ENCODE measurements at regions not wholly inside any gene's neighbourhood (a gene's known extent, or its start where the extent isn't known, plus 50 kb on each side); places are given as distances from the start of the nearest gene placed in this dataset.

DNA sequence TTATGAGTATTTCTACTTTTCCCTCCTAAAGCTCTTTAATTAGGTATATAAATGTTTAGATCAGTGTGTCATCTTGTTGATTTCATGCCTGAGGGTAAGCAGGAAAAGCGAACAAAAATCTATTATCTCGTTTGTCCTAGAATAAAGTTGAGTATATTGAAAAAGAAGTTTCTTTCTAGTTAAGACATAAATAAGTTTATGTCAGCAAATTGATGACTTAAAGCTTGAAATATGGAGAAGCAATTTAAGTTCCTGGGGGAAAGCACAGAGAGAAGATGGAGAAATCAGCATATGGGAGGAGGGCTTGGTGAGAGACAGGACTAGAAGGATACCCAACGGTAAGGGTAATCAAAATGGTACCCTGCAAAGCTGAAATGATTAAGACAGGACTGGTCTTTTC lies 813.4 kb downstream of the MTRR start:
- Histone ChIP-seq H3K9me3 (replicated peaks; ENCODE audit: control insufficient read depth, insufficient read depth, low read length) (no peaks in the 10 kb centered on the region), H3K9ac (replicated peaks; ENCODE audit: extremely low read depth, insufficient read depth, low read length) (no peak overlapping the region), H3K27me3 (ENCODE audit: control insufficient read depth in 2 of 2, insufficient read depth in 2 of 2, low read length in 2 of 2) (no peaks in the 10 kb centered on the region), H3K36me3 (ENCODE audit: control insufficient read depth in 2 of 2, extremely low read depth in 1 of 2, insufficient read depth in 2 of 2, low read length in 2 of 2) (no peaks in the 10 kb centered on the region), H4K20me1 (replicated peaks; ENCODE audit: control insufficient read depth, extremely low read depth, insufficient read depth, low read length) (no peaks in the 10 kb centered on the region), H3K4me2 (ENCODE audit: insufficient read depth, low read length) (no peak overlapping the region), H3K4me3 (replicated peaks in 1 of 3; ENCODE audit: insufficient read depth in 1 of 3, low read depth in 1 of 3, low read length in 3 of 3) (no peak overlapping the region), H3K9me1 (replicated peaks; ENCODE audit: control insufficient read depth, extremely low read depth, insufficient read depth, low read length) (no peaks in the 10 kb centered on the region), H3K79me2 (ENCODE audit: control insufficient read depth, insufficient read depth, low read length) (no peaks in the 10 kb centered on the region), H3K27ac (ENCODE audit: insufficient read depth, low read depth, low read length) (no peak overlapping the region), H3K4me1 (ENCODE audit: control insufficient read depth, extremely low read depth, insufficient read depth, low read length) (no peaks in the 10 kb centered on the region), H2AFZ (ENCODE audit: low read depth, low read length) (no peak overlapping the region)
- FAIRE-seq = no peak
- TF ChIP-seq MYC (IDR thresholded peaks at IDR 0.05; ENCODE audit: low read depth, low read length) (no peak), EZH2 (IDR thresholded peaks at IDR 0.05; ENCODE audit: borderline replicate concordance, low read depth, low read length, severe bottlenecking) (no peak), JUN (IDR thresholded peaks at IDR 0.05; ENCODE audit: borderline replicate concordance, insufficient read depth, insufficient read length, low read depth) (no peak)
- TF ChIP-seq, protein P1, sequence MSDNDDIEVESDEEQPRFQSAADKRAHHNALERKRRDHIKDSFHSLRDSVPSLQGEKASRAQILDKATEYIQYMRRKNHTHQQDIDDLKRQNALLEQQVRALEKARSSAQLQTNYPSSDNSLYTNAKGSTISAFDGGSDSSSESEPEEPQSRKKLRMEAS (IDR thresholded peaks at IDR 0.05; ENCODE audit: insufficient read depth, insufficient read length) = no peak
- POLR2A ChIA-PET = no interaction called here
- no peak for DNase-seq (ENCODE audit: low read depth, low spot score)
- CTCF ChIA-PET = no interaction called here
- dilution Hi-C loops (cut with MboI; ENCODE audit: extremely low pct_ligation_motif_present, low sequenced_read_pairs) (no loop called here), intact Hi-C loops (cut with micrococcal nuclease) (no loop called here)
- no TSS peak for BruUV-seq (replicated peaks)

DNA sequence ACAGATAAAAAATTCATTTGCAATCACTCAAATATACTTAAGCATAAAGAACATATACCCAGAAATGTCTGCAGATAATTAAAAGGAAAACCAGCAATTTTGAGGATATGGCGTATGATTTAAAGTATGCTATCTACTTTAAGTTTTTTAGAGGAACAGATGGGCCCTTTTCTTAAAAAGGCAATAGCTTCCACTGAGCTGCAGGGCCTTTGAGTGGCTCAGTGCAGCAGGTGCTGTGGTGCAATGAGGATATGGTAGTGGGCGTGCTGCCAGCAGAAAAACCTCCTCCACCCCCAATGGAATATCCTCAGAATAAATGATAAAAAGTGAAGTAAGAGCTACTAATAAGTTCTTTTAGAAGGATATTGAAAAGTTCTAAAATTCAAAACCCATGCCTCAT lies 814.5 kb downstream of the MTRR start:
- no peak for DNase-seq (ENCODE audit: low read depth, low spot score)
- no TSS peak for BruUV-seq (replicated peaks)
- Histone ChIP-seq H3K79me2 (ENCODE audit: control insufficient read depth, insufficient read depth, low read length) (no peaks in the 10 kb centered on the region), H3K36me3 (ENCODE audit: control insufficient read depth in 2 of 2, extremely low read depth in 1 of 2, insufficient read depth in 2 of 2, low read length in 2 of 2) (no peaks in the 10 kb centered on the region), H4K20me1 (replicated peaks; ENCODE audit: control insufficient read depth, extremely low read depth, insufficient read depth, low read length) (no peaks in the 10 kb centered on the region), H3K9me1 (replicated peaks; ENCODE audit: control insufficient read depth, extremely low read depth, insufficient read depth, low read length) (no peaks in the 10 kb centered on the region), H3K4me2 (ENCODE audit: insufficient read depth, low read length) (no peak overlapping the region), H3K9ac (replicated peaks; ENCODE audit: extremely low read depth, insufficient read depth, low read length) (no peak overlapping the region), H3K9me3 (replicated peaks; ENCODE audit: control insufficient read depth, insufficient read depth, low read length) (no peaks in the 10 kb centered on the region), H3K27ac (ENCODE audit: insufficient read depth, low read depth, low read length) (no peak overlapping the region), H2AFZ (ENCODE audit: low read depth, low read length) (no peak overlapping the region), H3K27me3 (ENCODE audit: control insufficient read depth in 2 of 2, insufficient read depth in 2 of 2, low read length in 2 of 2) (no peaks in the 10 kb centered on the region), H3K4me3 (replicated peaks in 1 of 3; ENCODE audit: insufficient read depth in 1 of 3, low read depth in 1 of 3, low read length in 3 of 3) (no peak overlapping the region), H3K4me1 (ENCODE audit: control insufficient read depth, extremely low read depth, insufficient read depth, low read length) (no peaks in the 10 kb centered on the region)
- dilution Hi-C loops (cut with MboI; ENCODE audit: extremely low pct_ligation_motif_present, low sequenced_read_pairs) (no loop called here), intact Hi-C loops (cut with micrococcal nuclease) (no loop called here)
- CTCF ChIA-PET = no interaction called here
- POLR2A ChIA-PET = no interaction called here
- TF ChIP-seq EZH2 (IDR thresholded peaks at IDR 0.05; ENCODE audit: borderline replicate concordance, low read depth, low read length, severe bottlenecking) = no peak
- TF ChIP-seq JUN (IDR thresholded peaks at IDR 0.05; ENCODE audit: borderline replicate concordance, insufficient read depth, insufficient read length, low read depth) = no peak
- no peak for TF ChIP-seq POLR2AphosphoS5 (IDR thresholded peaks at IDR 0.05; ENCODE audit: insufficient read depth, low read depth, low read length)
- TF ChIP-seq POLR2A (IDR thresholded peaks at IDR 0.05; ENCODE audit: low read depth, low read length) = no peak
- TF ChIP-seq, protein P1 (IDR thresholded peaks at IDR 0.05; ENCODE audit: insufficient read depth, insufficient read length) = no peak
- TF ChIP-seq MYC (IDR thresholded peaks at IDR 0.05; ENCODE audit: low read depth, low read length) = no peak
- TF ChIP-seq GATA2 (IDR thresholded peaks at IDR 0.05; ENCODE audit: insufficient read depth, insufficient read length, low read depth, low read length) = no peak
- no peak for TF ChIP-seq FOS (IDR thresholded peaks at IDR 0.05; ENCODE audit: borderline replicate concordance, insufficient read depth, low read length)
- TF ChIP-seq, protein P2, sequence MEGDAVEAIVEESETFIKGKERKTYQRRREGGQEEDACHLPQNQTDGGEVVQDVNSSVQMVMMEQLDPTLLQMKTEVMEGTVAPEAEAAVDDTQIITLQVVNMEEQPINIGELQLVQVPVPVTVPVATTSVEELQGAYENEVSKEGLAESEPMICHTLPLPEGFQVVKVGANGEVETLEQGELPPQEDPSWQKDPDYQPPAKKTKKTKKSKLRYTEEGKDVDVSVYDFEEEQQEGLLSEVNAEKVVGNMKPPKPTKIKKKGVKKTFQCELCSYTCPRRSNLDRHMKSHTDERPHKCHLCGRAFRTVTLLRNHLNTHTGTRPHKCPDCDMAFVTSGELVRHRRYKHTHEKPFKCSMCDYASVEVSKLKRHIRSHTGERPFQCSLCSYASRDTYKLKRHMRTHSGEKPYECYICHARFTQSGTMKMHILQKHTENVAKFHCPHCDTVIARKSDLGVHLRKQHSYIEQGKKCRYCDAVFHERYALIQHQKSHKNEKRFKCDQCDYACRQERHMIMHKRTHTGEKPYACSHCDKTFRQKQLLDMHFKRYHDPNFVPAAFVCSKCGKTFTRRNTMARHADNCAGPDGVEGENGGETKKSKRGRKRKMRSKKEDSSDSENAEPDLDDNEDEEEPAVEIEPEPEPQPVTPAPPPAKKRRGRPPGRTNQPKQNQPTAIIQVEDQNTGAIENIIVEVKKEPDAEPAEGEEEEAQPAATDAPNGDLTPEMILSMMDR (IDR thresholded peaks at IDR 0.05; ENCODE audit: extremely low read depth in 1 of 2, insufficient read depth in 1 of 2, low read depth in 1 of 2, low read length in 2 of 2) = no peak
- no peak for FAIRE-seq

Measured in endothelial cell of umbilical vein (primary cell).